Naive B cell (primary cell): ENCODE measurements at regions not wholly inside any gene's neighbourhood (a gene's known extent, or its start where the extent isn't known, plus 50 kb on each side); places are given as distances from the start of the nearest gene placed in this dataset.
A peak's percentile ranks its signal among the peaks of the same experiment; 100 is the strongest.
"Not testable (repeated sequence)": the region's sequence is repeated elsewhere in the genome, so short reads cannot be mapped to it uniquely, and the experiment has no call there.

ENCODE experiments used
- ATAC-seq, 2 donors: fragments of 150-1000 bp; cut with Tn5 transposase; 2 replicates each; pipeline ENCODE4 v1.10.0; 2021; ENCODE audit warnings: low read depth in 2 of 2, mild to moderate bottlenecking in 2 of 2, moderate library complexity in 2 of 2
- DNase-seq: peaks from one replicate; pipeline ENCODE4 v3.0.0; 2022
- H3K27ac Mint-ChIP-seq, 6 donors: one replicate each; pipeline ENCODE4 v1.8.0; 2020 to 2022; ENCODE audit warnings: mild to moderate bottlenecking in 6 of 6, mixed read lengths in 6 of 6, moderate library complexity in 5 of 6, inconsistent platforms in 2 of 6
- H3K27me3 Mint-ChIP-seq, 3 donors: one replicate each; pipeline ENCODE4 v1.8.0; 2021 to 2022; ENCODE audit warnings: mixed read lengths in 3 of 3, mild to moderate bottlenecking in 1 of 3
- H3K36me3 Mint-ChIP-seq, 2 donors: one replicate each; pipeline ENCODE4 v1.8.0; 2020 to 2022; ENCODE audit warnings: mixed read lengths in 2 of 2, inconsistent platforms in 1 of 2, mild to moderate bottlenecking in 1 of 2
- H3K4me1 Mint-ChIP-seq, 3 donors: one replicate each; pipeline ENCODE4 v1.8.0; 2020 to 2022; ENCODE audit warnings: mixed read lengths in 3 of 3, inconsistent platforms in 1 of 3, mild to moderate bottlenecking in 1 of 3, moderate library complexity in 1 of 3
- H3K4me3 Mint-ChIP-seq, 8 donors: one replicate each; pipeline ENCODE4 v1.8.0; 2020 to 2022; ENCODE audit warnings: mild to moderate bottlenecking in 8 of 8, mixed read lengths in 8 of 8, moderate library complexity in 8 of 8, inconsistent platforms in 2 of 8
- H3K9me3 Mint-ChIP-seq, 7 donors: one replicate each; pipeline ENCODE4 v1.8.0; 2020 to 2022; ENCODE audit warnings: mixed read lengths in 7 of 7, mild to moderate bottlenecking in 5 of 7, inconsistent platforms in 2 of 7, moderate library complexity in 1 of 7

DNA sequence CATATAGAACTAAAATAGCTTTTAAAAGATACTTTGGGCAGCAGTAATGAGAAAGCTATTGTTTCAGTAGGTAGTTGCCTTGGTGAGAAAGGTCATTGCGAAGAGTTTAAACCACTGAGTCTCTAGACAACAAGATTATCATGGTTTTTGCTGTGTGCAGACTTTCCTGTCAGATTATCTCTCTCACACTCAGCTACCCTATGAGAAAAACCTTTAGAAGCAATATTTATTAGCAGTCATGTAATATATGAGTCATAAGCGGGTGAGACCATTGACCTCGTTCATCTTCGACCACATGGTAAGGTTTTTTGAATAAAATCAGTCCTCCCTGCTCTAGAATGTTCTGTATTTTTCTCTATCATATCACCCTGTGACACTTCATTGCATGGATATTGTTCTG, 59.9 kb downstream of the GPR65 start:
- ATAC-seq = no peak
- peaks cover 0 to 7% (median 0%) of the 10 kb centered on the region in 3 donors for H3K4me1 Mint-ChIP-seq

DNA sequence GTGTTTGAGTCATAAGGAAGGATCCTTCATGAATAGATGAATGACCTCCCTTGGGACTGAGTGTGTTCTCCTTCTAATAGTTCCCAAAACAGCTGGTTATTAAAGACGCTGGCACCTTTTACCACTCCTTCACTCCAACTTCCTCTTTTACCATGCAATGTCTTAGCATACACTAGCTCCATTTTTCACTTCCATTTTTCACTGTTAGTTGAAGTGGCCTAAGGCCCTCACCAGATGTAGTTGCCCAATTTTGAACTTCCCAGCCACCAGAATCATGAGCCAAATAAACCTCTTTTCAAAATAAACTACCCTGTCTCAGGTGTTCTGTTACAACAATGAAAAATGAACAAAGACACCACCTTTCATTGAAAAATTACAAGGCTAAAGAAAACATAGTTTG, 64.7 kb downstream of the GPR65 start:
- ATAC-seq (no peak), DNase-seq (no peak)
- H3K27ac Mint-ChIP-seq = no peak overlapping the region
- H3K27me3 Mint-ChIP-seq = peaks cover 15 to 19% (median 16%) of the 10 kb centered on the region in 3 donors
- peaks cover 18 to 19% of the 10 kb centered on the region in 2 donors for H3K36me3 Mint-ChIP-seq
- peaks cover 0 to 4% (median 0%) of the 10 kb centered on the region in 3 donors for H3K4me1 Mint-ChIP-seq
- no peak overlapping the region for H3K4me3 Mint-ChIP-seq
- peaks cover 15 to 60% (median 30%) of the 10 kb centered on the region in 7 donors for H3K9me3 Mint-ChIP-seq

More for the DNA sequence above, 59.9 kb downstream of the GPR65 start:
- peaks cover 6 to 15% (median 14%) of the 10 kb centered on the region in 7 donors for H3K9me3 Mint-ChIP-seq
- no peak for DNase-seq
- peaks cover 6 to 13% (median 12%) of the 10 kb centered on the region in 3 donors for H3K27me3 Mint-ChIP-seq
- no peak overlapping the region for H3K4me3 Mint-ChIP-seq
- H3K36me3 Mint-ChIP-seq = peaks cover 4 to 6% of the 10 kb centered on the region in 2 donors
- H3K27ac Mint-ChIP-seq = no peak overlapping the region

- Mint-ChIP-seq H3K27me3 (peaks cover 21 to 25% (median 22%) of the 10 kb centered on the region in 3 donors), H3K4me3 (no peak overlapping the region), H3K36me3 (peaks cover 6 to 9% of the 10 kb centered on the region in 2 donors), H3K9me3 (peaks cover 3 to 39% (median 20%) of the 10 kb centered on the region in 7 donors), H3K4me1 (no peaks in the 10 kb centered on the region), H3K27ac (no peak overlapping the region)
- ATAC-seq (peak; percentile 34 to 37), DNase-seq (no peak)
Observed at GRCh38 chr14:88075269-88075981, 70.5 kb downstream of the GPR65 start.

GRCh38 chr14:88078525-88078924, 73.6 kb downstream of the GPR65 start:
- H3K4me1 Mint-ChIP-seq = no peaks in the 10 kb centered on the region
- ATAC-seq = no peak
- peaks cover 13 to 26% (median 15%) of the 10 kb centered on the region in 3 donors for H3K27me3 Mint-ChIP-seq
- no peaks in the 10 kb centered on the region for H3K36me3 Mint-ChIP-seq
- no peak overlapping the region for H3K4me3 Mint-ChIP-seq
- peak overlapping the region in 1 of 6 donors; percentile 7 for H3K27ac Mint-ChIP-seq
- peaks cover 0 to 8% (median 5%) of the 10 kb centered on the region in 7 donors for H3K9me3 Mint-ChIP-seq
- no peak for DNase-seq

- DNase-seq (no peak), ATAC-seq (no peak)
- H3K36me3 Mint-ChIP-seq = no peaks in the 10 kb centered on the region
- no peaks in the 10 kb centered on the region for H3K4me1 Mint-ChIP-seq
- peaks cover 13 to 33% (median 15%) of the 10 kb centered on the region in 3 donors for H3K27me3 Mint-ChIP-seq
- no peak overlapping the region for H3K27ac Mint-ChIP-seq
- H3K9me3 Mint-ChIP-seq = peaks cover 0 to 2% (median 0%) of the 10 kb centered on the region in 7 donors
- H3K4me3 Mint-ChIP-seq = no peak overlapping the region
Observed at GRCh38 chr14:88079624-88080023, 74.7 kb downstream of the GPR65 start.

GRCh38 chr14:88085736-88086135, 80.8 kb downstream of the GPR65 start:
- ATAC-seq (no peak), DNase-seq (no peak)
- no peaks in the 10 kb centered on the region for H3K4me1 Mint-ChIP-seq
- H3K27me3 Mint-ChIP-seq = peaks cover 19 to 43% (median 21%) of the 10 kb centered on the region in 3 donors
- peaks cover 0 to 2% (median 0%) of the 10 kb centered on the region in 7 donors for H3K9me3 Mint-ChIP-seq
- no peaks in the 10 kb centered on the region for H3K36me3 Mint-ChIP-seq
- H3K4me3 Mint-ChIP-seq = no peak overlapping the region
- no peak overlapping the region for H3K27ac Mint-ChIP-seq

- H3K27me3 Mint-ChIP-seq = peaks cover 21 to 37% (median 26%) of the 10 kb centered on the region in 3 donors
- H3K9me3 Mint-ChIP-seq = peaks cover 0 to 2% (median 0%) of the 10 kb centered on the region in 7 donors
- H3K27ac Mint-ChIP-seq = no peak overlapping the region
- H3K4me3 Mint-ChIP-seq = no peak overlapping the region
- DNase-seq (no peak), ATAC-seq (no peak)
- no peaks in the 10 kb centered on the region for H3K4me1 Mint-ChIP-seq
- no peaks in the 10 kb centered on the region for H3K36me3 Mint-ChIP-seq
Observed at GRCh38 chr14:88089445-88089844, 84.5 kb downstream of the GPR65 start.

DNA sequence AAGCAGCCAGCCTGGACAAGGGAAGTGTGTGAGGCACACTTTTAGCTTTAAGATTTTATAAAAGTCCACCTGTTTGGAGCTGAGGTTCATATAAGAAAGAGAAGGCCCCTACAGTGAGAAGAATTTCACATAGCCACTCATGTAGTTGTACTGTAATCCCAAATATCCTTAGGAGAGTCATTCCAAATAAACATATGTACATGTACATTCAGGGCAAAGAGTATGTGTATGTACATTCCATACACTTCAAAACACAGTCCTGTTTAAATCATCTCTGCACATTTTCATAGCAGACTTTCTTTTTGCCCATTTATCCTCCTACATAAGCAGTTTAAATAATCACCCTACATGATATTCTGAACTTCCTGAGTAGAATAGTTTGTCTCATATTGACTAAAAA, 87.6 kb downstream of the GPR65 start:
- Mint-ChIP-seq H3K4me3 (no peak overlapping the region), H3K27me3 (peaks cover 11 to 33% (median 31%) of the 10 kb centered on the region in 3 donors), H3K9me3 (peaks cover 0 to 2% (median 0%) of the 10 kb centered on the region in 7 donors), H3K36me3 (no peaks in the 10 kb centered on the region), H3K4me1 (no peaks in the 10 kb centered on the region), H3K27ac (no peak overlapping the region)
- ATAC-seq = no peak
- no peak for DNase-seq

GRCh38 chr14:88095791-88096190, 90.9 kb downstream of the GPR65 start:
- DNase-seq (no peak), ATAC-seq (no peak)
- Mint-ChIP-seq H3K4me3 (no peak overlapping the region), H3K4me1 (no peaks in the 10 kb centered on the region), H3K9me3 (peaks cover 0 to 4% (median 0%) of the 10 kb centered on the region in 7 donors), H3K27me3 (peaks cover 4 to 21% (median 19%) of the 10 kb centered on the region in 3 donors), H3K27ac (no peak overlapping the region), H3K36me3 (no peaks in the 10 kb centered on the region)

DNA sequence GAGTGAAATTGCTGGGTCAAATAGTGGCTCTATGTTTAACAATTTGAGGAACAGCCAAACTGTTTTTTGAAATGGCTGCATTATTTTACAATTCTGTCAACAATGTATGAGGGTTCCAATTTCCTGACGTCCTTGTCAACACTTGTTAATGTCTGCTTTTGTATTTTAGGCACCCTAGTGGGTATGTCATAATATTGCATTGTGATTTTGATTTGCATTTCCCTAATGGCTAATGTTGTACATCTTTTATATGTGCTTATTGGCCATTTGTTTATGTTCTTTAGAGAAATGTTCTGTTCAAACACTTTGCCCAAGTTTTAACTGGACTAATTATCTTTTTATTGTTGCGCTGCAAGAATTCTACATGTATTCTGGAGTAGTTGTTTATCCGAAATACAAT, 93.2 kb downstream of the GPR65 start:
- no peak overlapping the region for H3K27ac Mint-ChIP-seq
- H3K4me3 Mint-ChIP-seq = no peak overlapping the region
- no peaks in the 10 kb centered on the region for H3K36me3 Mint-ChIP-seq
- ATAC-seq (no peak), DNase-seq (no peak)
- H3K9me3 Mint-ChIP-seq = peaks cover 0 to 10% (median 2%) of the 10 kb centered on the region in 7 donors
- H3K4me1 Mint-ChIP-seq = no peaks in the 10 kb centered on the region
- H3K27me3 Mint-ChIP-seq = peaks cover 4 to 22% (median 8%) of the 10 kb centered on the region in 3 donors

GRCh38 chr14:88104710-88105109, 99.8 kb downstream of the GPR65 start:
- Mint-ChIP-seq H3K4me3 (no peak overlapping the region), H3K4me1 (no peaks in the 10 kb centered on the region), H3K9me3 (peaks cover 4 to 36% (median 19%) of the 10 kb centered on the region in 7 donors), H3K27me3 (peaks cover 0 to 7% (median 5%) of the 10 kb centered on the region in 3 donors), H3K27ac (no peak overlapping the region), H3K36me3 (peaks cover 4 to 7% of the 10 kb centered on the region in 2 donors)
- no peak for ATAC-seq
- no peak for DNase-seq

DNA sequence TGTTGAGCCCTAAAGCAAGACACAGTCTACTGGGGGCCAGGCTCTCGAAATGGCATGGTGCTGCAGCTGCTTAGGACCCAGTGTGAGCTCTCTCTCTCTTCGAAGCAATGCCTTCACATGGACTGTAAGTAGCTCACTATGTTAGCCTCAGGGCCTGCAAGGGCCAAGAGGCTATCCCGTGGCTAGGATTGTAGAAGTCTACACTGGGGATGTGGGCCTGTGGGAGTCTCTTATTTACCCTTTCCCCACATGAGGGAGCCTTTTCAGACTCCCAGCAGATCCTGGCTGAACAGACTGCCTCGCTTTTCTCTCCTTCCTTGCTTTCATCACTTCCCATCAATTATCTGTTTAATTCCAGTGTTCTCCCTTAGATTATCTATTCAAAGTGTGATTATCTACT, 101.4 kb downstream of the GPR65 start:
- Mint-ChIP-seq H3K4me3 (no peak overlapping the region), H3K9me3 (peaks cover 4 to 36% (median 19%) of the 10 kb centered on the region in 7 donors), H3K36me3 (peaks cover 4 to 7% of the 10 kb centered on the region in 2 donors), H3K4me1 (no peaks in the 10 kb centered on the region), H3K27me3 (peaks cover 0 to 11% (median 11%) of the 10 kb centered on the region in 3 donors), H3K27ac (no peak overlapping the region)
- no peak for DNase-seq
- no peak for ATAC-seq

- peaks cover 1 to 18% (median 10%) of the 10 kb centered on the region in 7 donors for H3K9me3 Mint-ChIP-seq
- H3K4me3 Mint-ChIP-seq, H3K27ac Mint-ChIP-seq, H3K4me1 Mint-ChIP-seq, ATAC-seq, H3K36me3 Mint-ChIP-seq, DNase-seq: not testable (repeated sequence)
- H3K27me3 Mint-ChIP-seq = peaks cover 9 to 19% (median 17%) of the 10 kb centered on the region in 3 donors
Observed at GRCh38 chr14:88127669-88128068, 122.7 kb downstream of the GPR65 start.

DNA sequence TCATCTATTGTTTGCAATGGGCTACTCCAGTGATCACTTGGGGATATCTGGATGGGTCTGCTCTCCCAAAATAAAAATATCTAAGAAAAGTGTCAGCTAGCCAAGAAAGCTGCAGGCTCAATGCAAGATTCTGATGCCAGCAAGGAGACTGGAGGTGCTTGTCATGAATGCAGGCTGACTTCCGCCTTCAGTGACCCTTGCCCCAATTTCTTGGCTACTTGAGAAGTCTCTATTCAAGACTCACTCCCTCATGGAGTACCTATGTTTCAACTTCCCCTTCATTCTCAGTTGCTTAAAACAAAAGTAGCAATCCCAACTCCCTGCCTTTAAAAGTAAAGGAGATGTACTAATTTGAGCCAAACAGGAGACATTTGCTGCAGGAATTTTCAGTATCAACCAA, 123.9 kb downstream of the GPR65 start:
- peaks cover 5 to 28% (median 11%) of the 10 kb centered on the region in 7 donors for H3K9me3 Mint-ChIP-seq
- H3K27me3 Mint-ChIP-seq = peaks cover 17 to 26% (median 22%) of the 10 kb centered on the region in 3 donors
- no peak overlapping the region for H3K27ac Mint-ChIP-seq
- ATAC-seq (no peak), DNase-seq (no peak)
- no peaks in the 10 kb centered on the region for H3K36me3 Mint-ChIP-seq
- H3K4me3 Mint-ChIP-seq = no peak overlapping the region
- peaks cover 0 to 10% (median 5%) of the 10 kb centered on the region in 3 donors for H3K4me1 Mint-ChIP-seq
